Fibroblast of lung (primary cell): ENCODE measurements at regions not wholly inside any gene's neighbourhood (a gene's known extent, or its start where the extent isn't known, plus 50 kb on each side); places are given as distances from the start of the nearest gene placed in this dataset.

Experiments
- DNase-seq, 2 donors: peaks; one replicate each; pipeline versions ENCODE4 v3.0.0 to v3.0.0-alpha.2; 2010; ENCODE audit warnings: low read depth in 2 of 2
- H2AFZ ChIP-seq: 2 replicates; pipeline ENCODE4 v1.5.1; 2012; ENCODE audit warnings: low read length, control low read depth, inconsistent platforms
- H3K27ac ChIP-seq: 2 replicates; pipeline ENCODE4 v1.5.1; 2011; ENCODE audit warnings: low read length, control low read depth; ENCODE audit not compliant: insufficient read depth
- H3K27me3 ChIP-seq: 2 replicates; pipeline ENCODE4 v1.5.1; 2011; ENCODE audit warnings: mild to moderate bottlenecking, low read length; ENCODE audit not compliant: control insufficient read depth, insufficient read depth
- H3K36me3 ChIP-seq: 2 replicates; pipeline ENCODE4 v1.5.1; 2011; ENCODE audit warnings: low read length; ENCODE audit not compliant: control insufficient read depth, insufficient read depth
- H3K4me1 ChIP-seq: 2 replicates; pipeline ENCODE4 v1.5.1; 2011; ENCODE audit warnings: low read length; ENCODE audit not compliant: control insufficient read depth, insufficient read depth; ENCODE audit errors: extremely low read depth
- H3K4me2 ChIP-seq: 2 replicates; pipeline ENCODE4 v1.5.1; 2011; ENCODE audit warnings: low read length, control low read depth; ENCODE audit not compliant: insufficient read depth; ENCODE audit errors: extremely low read depth
- H3K4me3 ChIP-seq, 4 experiments: fragments of 200-600 bp in 1 of 4; sonication (generic) in 1 of 4; replicated peaks in 1 of 4; 2 replicates each; pipeline ENCODE4 v1.5.1; 2011 to 2016; ENCODE audit warnings: low read length in 4 of 4, low read depth in 3 of 4, mild to moderate bottlenecking in 3 of 4, control low read depth in 2 of 4, inconsistent platforms in 1 of 4, mixed read lengths in 1 of 4; ENCODE audit not compliant: insufficient read depth in 1 of 4; ENCODE audit errors: control extremely low read depth in 1 of 4
- H3K79me2 ChIP-seq: 2 replicates; pipeline ENCODE4 v1.5.1; 2012; ENCODE audit warnings: mild to moderate bottlenecking, low read length, inconsistent platforms; ENCODE audit not compliant: control insufficient read depth, insufficient read depth
- H3K9ac ChIP-seq: 2 replicates; pipeline ENCODE4 v1.5.1; 2011; ENCODE audit warnings: mild to moderate bottlenecking, low read length, control low read depth; ENCODE audit not compliant: insufficient read depth
- H3K9me3 ChIP-seq: 2 replicates; pipeline ENCODE4 v1.5.1; 2012; ENCODE audit warnings: low read depth, low read length; ENCODE audit not compliant: control insufficient read depth, insufficient read depth
- H4K20me1 ChIP-seq: 2 replicates; pipeline ENCODE4 v1.5.1; 2011; ENCODE audit warnings: low read length; ENCODE audit not compliant: control insufficient read depth, insufficient read depth; ENCODE audit errors: extremely low read depth
- EZH2 ChIP-seq: IDR thresholded peaks from 2 replicates; pipeline ENCODE4 v1.5.1; 2012; ENCODE audit warnings: low read length, control low read depth, mild to moderate bottlenecking; ENCODE audit errors: missing control alignments
- TF ChIP-seq, protein P1 (sequence below), 2 donors: IDR thresholded peaks in 1 of 2; conservative IDR thresholded peaks in 1 of 2; 1 replicate in 1 of 2; 2 replicates in 1 of 2; pipeline ENCODE4 v1.5.1; 2011 to 2012; ENCODE audit warnings: low read length in 2 of 2, control low read depth in 1 of 2, inconsistent platforms in 1 of 2, low read depth in 1 of 2, mild to moderate bottlenecking in 1 of 2

DNA sequence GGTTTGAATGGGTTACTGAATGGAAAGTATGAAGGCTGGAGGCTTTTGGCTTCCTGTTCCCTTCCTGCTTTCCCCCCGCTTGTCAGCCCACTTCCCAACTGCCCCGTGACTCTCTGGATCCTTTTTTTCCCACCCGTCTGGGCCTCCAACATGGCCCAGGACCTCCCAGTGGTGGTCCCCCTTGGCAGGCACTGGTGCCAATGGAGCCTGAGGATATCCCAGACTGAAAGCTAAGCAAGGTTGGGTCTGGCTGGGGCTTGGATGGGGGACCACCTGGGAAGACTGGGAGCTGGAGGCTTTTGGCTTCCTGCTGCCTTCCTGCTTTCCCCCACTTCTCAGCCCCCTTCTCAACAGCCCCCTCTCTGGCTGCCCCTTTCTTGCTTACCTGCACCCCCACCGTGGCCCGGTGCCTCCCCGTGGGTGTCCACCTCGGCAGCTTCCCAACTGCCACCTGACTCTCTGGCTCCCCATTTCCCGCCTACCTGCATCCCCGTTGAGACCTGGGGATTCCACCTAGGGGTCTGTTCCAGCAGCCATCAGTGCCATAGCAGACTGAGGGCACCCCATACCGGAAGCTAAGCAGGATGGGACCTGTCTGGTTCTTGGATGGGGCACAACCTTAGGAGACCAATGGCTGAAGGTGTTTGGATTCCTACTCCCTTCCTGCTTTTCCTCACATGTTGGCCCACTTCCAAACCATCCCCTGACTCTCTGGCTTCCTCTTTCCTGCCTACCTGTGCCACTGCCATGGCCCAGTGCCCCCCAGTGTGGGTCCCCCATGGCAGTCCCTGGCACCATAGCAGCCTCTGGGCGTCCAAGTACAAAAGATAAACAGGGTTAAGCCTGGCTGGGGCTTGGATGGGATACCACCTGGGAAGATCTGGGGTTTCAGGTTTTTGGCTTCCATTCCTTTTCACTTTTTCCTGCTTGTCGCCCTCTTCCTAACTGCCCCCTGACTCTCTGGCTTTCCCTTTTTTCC is 2295.3 kb downstream of the TP53TG3F start:
- no peak overlapping the region for H3K27ac ChIP-seq
- H3K4me3 ChIP-seq: no peak overlapping the region
- no peaks in the 10 kb centered on the region for H3K27me3 ChIP-seq
- H3K79me2 ChIP-seq: no peaks in the 10 kb centered on the region
- no peak for DNase-seq
- H3K9ac ChIP-seq: no peak overlapping the region
- H3K4me2 ChIP-seq: no peak overlapping the region
- no peak for TF ChIP-seq EZH2
- TF ChIP-seq, protein P1, sequence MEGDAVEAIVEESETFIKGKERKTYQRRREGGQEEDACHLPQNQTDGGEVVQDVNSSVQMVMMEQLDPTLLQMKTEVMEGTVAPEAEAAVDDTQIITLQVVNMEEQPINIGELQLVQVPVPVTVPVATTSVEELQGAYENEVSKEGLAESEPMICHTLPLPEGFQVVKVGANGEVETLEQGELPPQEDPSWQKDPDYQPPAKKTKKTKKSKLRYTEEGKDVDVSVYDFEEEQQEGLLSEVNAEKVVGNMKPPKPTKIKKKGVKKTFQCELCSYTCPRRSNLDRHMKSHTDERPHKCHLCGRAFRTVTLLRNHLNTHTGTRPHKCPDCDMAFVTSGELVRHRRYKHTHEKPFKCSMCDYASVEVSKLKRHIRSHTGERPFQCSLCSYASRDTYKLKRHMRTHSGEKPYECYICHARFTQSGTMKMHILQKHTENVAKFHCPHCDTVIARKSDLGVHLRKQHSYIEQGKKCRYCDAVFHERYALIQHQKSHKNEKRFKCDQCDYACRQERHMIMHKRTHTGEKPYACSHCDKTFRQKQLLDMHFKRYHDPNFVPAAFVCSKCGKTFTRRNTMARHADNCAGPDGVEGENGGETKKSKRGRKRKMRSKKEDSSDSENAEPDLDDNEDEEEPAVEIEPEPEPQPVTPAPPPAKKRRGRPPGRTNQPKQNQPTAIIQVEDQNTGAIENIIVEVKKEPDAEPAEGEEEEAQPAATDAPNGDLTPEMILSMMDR (conservative IDR thresholded peaks at IDR 0.05 in 1 of 2, IDR thresholded peaks at IDR 0.05 in 1 of 2; ENCODE audit: low read depth in 1 of 2, low read length in 2 of 2): no peak
- no peak overlapping the region for H2AFZ ChIP-seq
- H4K20me1 ChIP-seq: no peaks in the 10 kb centered on the region
- no peaks in the 10 kb centered on the region for H3K36me3 ChIP-seq
- no peaks in the 10 kb centered on the region for H3K4me1 ChIP-seq
- no peaks in the 10 kb centered on the region for H3K9me3 ChIP-seq

DNA sequence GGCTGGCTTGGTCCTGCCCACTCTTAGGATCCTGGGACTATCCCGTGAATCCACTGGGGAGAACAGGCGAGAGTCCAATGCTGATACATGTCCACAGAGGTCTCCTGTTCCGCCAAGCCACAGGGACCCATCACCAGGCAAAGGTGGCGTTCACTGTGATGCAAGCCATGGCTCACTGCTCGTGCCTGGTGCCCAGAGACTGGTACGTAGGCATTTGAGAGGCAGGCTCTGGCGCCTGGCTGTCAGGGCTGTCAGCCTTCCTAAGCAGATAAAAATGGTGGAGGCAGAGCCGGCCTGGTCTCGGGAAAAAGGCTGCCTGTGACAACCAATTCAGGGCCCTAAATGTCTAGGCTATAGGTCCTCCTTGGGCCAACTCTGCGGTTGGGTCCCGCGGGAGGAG is 2329.0 kb downstream of the TP53TG3F start:
- H3K79me2 ChIP-seq: no peaks in the 10 kb centered on the region
- no peak overlapping the region for H2AFZ ChIP-seq
- H3K27ac ChIP-seq: no peak overlapping the region
- H3K4me3 ChIP-seq: no peak overlapping the region
- H3K4me1 ChIP-seq: no peaks in the 10 kb centered on the region
- H3K4me2 ChIP-seq: no peak overlapping the region
- H3K36me3 ChIP-seq: no peaks in the 10 kb centered on the region
- no peaks in the 10 kb centered on the region for H4K20me1 ChIP-seq
- no peak for DNase-seq
- no peaks in the 10 kb centered on the region for H3K27me3 ChIP-seq
- TF ChIP-seq, protein P1 (conservative IDR thresholded peaks at IDR 0.05 in 1 of 2, IDR thresholded peaks at IDR 0.05 in 1 of 2; ENCODE audit: low read depth in 1 of 2, low read length in 2 of 2): no peak
- TF ChIP-seq EZH2: no peak
- H3K9ac ChIP-seq: no peak overlapping the region
- H3K9me3 ChIP-seq: no peaks in the 10 kb centered on the region

DNA sequence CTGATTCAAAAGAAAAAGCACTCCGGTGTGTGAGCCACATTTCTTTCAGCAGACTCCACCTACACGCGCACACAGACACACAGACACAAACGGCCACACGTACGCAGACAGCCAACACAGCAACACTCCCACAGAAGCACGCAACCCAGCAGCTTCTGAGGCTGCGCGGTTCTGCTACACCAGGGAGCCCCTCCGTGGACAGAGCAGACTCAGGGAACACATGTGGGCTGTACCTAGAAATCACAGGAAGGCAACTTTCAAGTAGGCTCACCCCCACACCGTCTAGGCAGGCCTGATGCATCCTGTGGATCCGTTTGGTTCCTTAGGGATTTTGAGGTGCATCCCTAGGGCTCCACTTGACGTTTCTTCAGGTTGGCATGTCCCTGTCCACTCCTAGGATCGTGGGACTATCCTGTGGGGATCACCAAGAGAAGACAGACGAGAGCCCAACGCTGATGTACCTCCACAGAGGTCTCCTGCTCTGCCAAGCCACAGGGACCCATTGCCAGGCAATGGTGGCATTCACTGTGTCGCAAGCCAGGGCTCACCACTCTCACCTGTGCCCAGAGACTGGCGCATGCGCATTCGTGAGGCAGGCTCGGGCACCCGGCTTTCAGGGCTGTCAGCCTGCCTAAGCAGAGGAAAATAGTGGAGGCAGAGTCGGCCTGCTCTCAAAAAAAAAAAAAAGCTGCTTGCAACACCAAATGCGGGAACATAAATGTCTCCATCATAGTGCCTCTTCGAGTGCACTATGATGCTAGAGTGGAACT is 2333.3 kb downstream of the TP53TG3F start:
- no peak overlapping the region for H3K4me3 ChIP-seq
- H4K20me1 ChIP-seq: no peaks in the 10 kb centered on the region
- H3K4me1 ChIP-seq: no peaks in the 10 kb centered on the region
- no peak overlapping the region for H3K9ac ChIP-seq
- H3K27me3 ChIP-seq: no peaks in the 10 kb centered on the region
- no peak for DNase-seq
- no peaks in the 10 kb centered on the region for H3K79me2 ChIP-seq
- no peaks in the 10 kb centered on the region for H3K9me3 ChIP-seq
- no peak for TF ChIP-seq EZH2
- TF ChIP-seq, protein P1 (conservative IDR thresholded peaks at IDR 0.05 in 1 of 2, IDR thresholded peaks at IDR 0.05 in 1 of 2; ENCODE audit: low read depth in 1 of 2, low read length in 2 of 2): no peak
- H3K4me2 ChIP-seq: no peak overlapping the region
- no peaks in the 10 kb centered on the region for H3K36me3 ChIP-seq
- H2AFZ ChIP-seq: no peak overlapping the region
- no peak overlapping the region for H3K27ac ChIP-seq
